GM18519 (cell line): ENCODE measurements at regions not wholly inside any gene's neighbourhood (a gene's known extent, or its start where the extent isn't known, plus 50 kb on each side); places are given as distances from the start of the nearest gene placed in this dataset.
"Not testable (repeated sequence)": the region's sequence is repeated elsewhere in the genome, so short reads cannot be mapped to it uniquely, and the experiment has no call there.

Experiments
- ATAC-seq: cut with Tn5 transposase; IDR thresholded peaks from one replicate; pipeline ENCODE4 v1.9.1; 2021; ENCODE audit warnings: mild to moderate bottlenecking, moderate library complexity; ENCODE audit not compliant: unreplicated experiment, low FRiP score

GRCh38 chr4:170743633-170744032 is 653.9 kb upstream of the AADAT start:
- ATAC-seq = no peak

DNA sequence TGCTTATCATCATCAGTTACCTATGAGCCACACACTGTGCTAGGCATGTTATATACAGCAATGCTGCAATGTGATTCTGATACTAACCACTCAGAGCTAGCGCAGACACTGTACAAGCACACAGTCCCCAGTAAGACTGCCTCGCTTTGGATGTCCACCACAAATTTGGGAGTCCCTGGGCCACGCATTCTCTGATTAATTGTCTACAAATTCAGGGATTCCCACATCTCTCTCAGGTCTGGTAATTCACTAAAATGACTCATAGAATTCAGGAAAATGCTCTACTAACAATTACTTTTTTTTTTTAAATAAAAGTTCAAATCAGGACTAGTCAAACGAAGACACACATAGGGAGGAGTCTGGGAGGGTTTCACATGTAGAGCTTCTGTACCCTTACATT is 652.1 kb upstream of the AADAT start:
- no peak for ATAC-seq

DNA sequence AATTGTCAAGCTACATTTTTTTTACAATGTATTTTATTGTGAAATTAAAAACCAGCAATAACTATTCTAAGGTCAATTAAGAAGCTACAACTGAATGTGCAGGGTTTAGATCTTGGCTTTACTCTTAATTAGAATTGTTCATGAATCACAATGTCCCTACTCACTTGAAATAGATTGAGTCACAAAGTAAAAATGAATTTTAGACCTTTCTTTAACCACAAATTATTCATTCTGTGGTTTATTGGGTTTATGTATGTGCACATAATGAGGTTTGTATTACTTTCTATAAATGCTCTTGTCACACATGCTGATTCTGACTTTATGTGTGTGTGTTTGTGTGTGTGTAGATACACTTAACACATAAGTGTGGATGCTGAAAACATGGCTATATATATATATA is 647.0 kb upstream of the AADAT start:
- no peak for ATAC-seq

- peak; percentile 41 for ATAC-seq
Observed at GRCh38 chr4:170729897-170730296, 640.1 kb upstream of the AADAT start.

DNA sequence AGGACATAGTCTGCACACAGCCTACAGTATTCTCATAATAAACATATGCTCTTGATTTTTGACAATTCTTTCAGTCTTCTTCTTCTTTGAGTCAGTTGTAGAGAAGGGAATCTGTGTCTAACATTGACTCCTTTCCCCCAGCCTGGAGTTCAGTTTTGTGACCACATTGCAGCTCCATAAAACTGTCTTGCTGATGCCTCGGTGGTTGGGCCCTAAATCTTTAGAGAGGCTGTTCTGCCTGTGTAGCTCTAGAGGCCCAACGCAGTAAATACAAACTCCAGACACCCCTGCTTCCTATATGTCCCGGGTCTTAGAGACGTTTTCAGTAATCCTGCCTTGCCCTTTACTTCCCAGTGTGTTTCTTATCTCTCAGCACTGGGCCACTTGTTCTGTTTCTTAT is 639.5 kb upstream of the AADAT start:
- no peak for ATAC-seq

DNA sequence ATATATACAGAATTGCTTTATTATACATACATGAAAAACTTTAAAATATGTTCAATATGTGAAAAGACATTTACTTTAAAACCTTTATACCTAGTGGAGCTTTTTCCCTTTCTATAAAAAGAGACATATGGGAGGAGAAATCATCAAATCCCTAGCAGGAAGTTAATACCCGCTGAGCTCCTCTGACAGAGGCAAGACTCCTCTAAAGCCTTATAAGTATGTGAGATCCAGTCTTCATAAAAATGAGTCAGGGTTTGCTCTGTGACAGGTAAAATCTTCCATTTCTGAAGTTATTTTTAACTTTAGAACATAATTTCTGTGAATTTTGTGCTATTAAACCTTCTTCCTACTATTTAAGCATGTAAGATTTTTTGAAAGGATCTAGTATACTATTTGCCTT is 634.4 kb upstream of the AADAT start:
- ATAC-seq = no peak

GRCh38 chr4:170723171-170723570 is 633.4 kb upstream of the AADAT start:
- ATAC-seq = no peak

DNA sequence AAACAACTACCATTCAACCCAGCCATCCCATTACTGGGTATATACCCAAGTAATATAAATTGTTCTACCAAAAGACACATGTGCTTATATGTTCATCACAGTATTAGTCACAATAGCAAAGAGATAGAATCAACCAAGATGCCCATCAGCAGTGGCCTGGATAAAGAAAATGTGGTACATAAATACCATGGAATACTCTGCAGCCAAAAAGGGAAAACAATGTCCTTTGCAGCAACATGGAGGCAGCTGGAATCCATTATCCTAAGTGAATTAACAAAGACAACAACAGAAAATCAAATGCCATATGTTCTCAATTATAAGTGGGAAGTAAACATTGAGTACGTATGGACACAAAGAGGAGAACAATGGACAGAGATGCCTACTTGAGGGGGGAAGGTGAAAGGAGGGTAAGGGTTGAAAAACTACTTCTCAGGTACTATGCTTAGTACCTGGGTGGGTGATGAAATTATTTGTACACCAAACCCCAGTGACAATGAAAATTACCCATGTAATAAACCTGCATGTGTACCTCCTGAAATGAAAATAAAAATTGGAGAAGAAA is 632.1 kb upstream of the AADAT start:
- ATAC-seq = no peak

DNA sequence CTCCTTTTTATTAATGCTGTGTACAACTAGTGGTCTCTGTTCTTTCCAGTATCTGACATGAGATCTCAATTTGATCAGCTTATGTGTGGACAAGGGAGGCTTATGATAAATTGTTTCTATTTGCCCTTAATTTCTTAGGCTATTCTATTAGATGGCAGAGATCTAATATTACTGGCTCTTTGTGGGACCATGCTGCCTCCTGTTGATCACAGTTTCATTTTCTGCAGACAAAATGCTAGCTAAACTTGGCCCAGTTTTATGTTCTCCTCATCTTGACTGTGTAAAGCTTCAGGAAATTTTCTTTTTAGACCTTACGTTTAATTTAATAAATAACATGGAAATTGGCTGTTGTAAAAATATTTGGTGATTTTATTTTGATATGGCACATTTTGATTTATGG is 627.1 kb upstream of the AADAT start:
- ATAC-seq = no peak

GRCh38 chr4:170705907-170706306 is 616.2 kb upstream of the AADAT start:
- no peak for ATAC-seq

DNA sequence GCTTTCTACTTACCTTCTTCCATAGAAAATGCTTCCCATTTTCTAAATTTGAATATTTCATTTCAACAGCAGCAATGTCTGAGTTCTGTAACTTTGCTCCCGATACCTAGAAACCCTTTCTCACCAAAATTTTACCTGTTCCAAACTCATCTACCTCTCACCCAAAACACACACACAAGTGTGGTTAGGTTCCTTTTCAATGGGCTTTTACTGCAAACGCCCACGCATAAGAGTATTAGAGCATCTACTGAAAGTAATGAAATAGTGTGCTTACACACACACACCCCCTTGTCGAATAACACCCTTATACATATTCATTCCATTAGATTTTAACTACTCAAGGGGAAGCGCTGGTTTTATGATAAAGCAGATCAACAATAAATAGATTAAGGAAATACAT is 610.3 kb upstream of the AADAT start:
- ATAC-seq = no peak

GRCh38 chr4:170698334-170698733 is 608.6 kb upstream of the AADAT start:
- ATAC-seq = peak; percentile 60

- ATAC-seq = peak; percentile 41
Observed at GRCh38 chr4:170697845-170698244, 608.1 kb upstream of the AADAT start.

DNA sequence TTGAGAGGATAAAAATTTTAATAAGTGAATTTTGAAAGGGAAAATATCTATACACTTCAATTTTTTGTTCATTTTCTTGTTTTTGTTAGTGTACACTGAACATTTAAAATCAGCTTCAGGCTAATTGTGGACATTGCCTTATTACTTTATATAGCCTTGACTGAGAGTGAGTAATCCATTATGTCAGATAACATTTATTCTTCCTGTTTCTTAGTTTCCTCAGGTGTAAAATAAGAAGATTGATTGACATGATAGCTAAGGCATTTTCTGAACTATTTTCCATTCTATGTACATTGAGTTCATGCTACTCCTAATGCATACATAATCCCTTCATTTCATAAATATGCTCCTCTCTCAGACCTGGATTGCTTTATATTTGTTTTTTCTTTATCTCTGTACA is 607.3 kb upstream of the AADAT start:
- ATAC-seq = no peak

GRCh38 chr4:170691168-170691567 is 601.4 kb upstream of the AADAT start:
- no peak for ATAC-seq

DNA sequence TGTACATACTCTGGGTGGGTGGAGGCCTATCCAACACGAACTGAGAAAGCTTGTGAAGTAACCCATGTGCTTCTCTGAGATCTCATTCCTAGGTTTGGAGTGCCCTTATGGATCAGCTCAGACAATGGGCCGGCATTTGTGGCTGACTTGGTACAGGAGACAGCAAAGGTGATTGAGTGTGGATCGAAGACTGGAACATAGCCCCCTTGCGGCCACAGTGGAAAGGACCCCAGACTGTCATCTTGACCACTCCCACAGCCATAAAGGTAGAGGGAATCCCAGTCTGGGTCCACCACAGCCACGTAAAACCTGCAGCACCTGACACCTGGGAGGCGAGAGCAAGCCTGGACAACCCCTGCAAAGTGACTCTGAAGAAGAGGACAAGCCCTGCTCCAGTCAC is 598.0 kb upstream of the AADAT start:
- ATAC-seq = no peak

GRCh38 chr4:170685701-170686100 is 595.9 kb upstream of the AADAT start:
- ATAC-seq = not testable (repeated sequence)

- no peak for ATAC-seq
Observed at GRCh38 chr4:170682558-170683294, 593.0 kb upstream of the AADAT start.

GRCh38 chr4:170682087-170682486 is 592.3 kb upstream of the AADAT start:
- not testable (repeated sequence) for ATAC-seq

- ATAC-seq = peak; percentile 44
Observed at GRCh38 chr4:170675568-170676262, 586.0 kb upstream of the AADAT start.

- ATAC-seq = no peak
Observed at GRCh38 chr4:170674176-170674575, 584.4 kb upstream of the AADAT start.
